GM21619 (cell line): ENCODE measurements at regions not wholly inside any gene's neighbourhood (a gene's known extent, or its start where the extent isn't known, plus 50 kb on each side); places are given as distances from the start of the nearest gene placed in this dataset.

Experiments used
- ATAC-seq: cut with Tn5 transposase; IDR thresholded peaks from one replicate; pipeline ENCODE4 v1.9.1; 2021; ENCODE audit not compliant: unreplicated experiment

GRCh38 chr2:224325941-224326340 is 76.0 kb downstream of the FAM124B start:
- ATAC-seq, result no peak

- ATAC-seq, result no peak
These were observed 77.3 kb downstream of the FAM124B start for GRCh38 chr2:224324604-224325003.

DNA sequence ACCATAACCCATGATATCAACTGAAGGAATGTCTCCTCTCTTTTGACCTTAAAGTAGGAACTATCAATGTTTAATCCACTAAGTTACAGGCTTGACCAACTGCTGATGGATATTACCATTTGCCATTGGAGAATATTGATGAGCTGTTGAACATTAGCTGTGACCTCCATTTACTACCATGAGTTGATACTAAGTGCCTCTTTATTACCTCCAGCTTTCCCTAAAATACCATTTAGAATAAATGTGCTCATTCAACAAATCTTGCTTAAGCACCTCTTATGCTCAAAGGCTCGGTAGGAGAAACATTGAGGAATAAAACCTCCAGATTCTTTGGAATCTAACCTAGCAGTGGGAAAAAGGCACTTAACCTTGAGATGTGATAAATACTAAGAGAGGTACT is 81.2 kb downstream of the FAM124B start:
- no peak for ATAC-seq

- no peak for ATAC-seq
These were observed 82.2 kb downstream of the FAM124B start for GRCh38 chr2:224319750-224320149.

GRCh38 chr2:224312741-224313140 is 89.2 kb downstream of the FAM124B start:
- no peak for ATAC-seq

DNA sequence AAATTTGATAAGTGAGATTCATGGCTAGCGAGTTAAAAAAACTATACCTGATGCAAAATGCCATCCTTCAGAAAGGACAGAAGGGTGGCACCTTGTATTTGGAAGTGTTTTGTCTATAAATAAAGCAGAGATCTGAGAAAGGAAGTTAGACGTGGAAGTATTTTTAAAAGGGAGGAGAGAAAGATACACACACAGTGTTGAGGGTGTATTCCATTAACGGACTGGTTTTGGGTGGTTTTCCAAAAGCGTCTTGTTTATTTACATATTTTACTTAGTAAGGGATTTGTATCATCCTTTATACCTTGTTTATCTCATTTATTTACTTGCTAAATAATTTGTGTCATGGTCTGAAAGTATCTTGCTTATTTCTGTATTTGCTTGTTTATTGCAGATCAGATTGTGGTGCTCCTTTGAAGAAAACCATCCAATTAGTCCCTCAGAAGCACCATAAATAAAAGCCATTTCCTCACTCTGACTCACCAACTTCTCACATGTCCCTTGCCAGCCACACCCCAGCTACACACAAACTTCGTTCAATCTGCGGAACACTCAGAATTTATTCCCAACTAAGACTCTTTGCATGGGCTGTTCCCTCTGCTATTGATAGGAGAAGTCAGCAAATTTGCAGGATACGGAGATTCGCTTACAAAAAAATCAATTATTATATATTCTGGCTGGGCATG is 90.8 kb downstream of the FAM124B start:
- no peak for ATAC-seq

GRCh38 chr2:224309176-224309575 is 92.7 kb downstream of the FAM124B start:
- no peak for ATAC-seq

DNA sequence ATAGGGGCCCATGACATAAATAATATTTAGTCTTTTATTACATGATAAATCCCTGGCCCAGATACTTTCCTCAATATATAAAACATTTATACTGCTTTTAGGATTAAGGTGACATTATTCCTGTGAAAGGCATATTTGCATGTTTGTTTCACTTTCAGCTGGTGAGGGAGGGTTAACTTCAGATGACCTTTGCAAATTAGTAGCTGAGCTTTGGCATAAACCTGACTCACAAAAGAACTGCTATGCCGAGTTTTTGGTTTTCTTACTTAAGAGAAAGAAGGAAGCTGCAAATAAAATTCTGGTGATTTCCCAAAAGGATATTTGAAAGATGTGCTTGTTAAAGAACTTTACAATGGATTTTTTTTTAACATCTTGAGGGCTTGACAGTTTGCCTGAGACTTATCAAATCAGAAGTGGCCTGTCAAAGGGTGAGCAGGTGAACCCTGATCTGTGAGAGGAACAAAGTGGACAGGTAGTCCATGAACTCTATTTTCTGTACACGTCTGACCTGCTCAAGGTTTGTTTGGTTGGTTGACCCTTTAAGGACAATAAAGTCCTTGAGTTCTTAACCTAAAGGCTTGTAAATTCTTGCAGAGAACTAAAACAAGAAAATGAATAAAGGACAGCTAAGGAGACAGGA is 93.5 kb downstream of the FAM124B start:
- peak; percentile 97 for ATAC-seq

DNA sequence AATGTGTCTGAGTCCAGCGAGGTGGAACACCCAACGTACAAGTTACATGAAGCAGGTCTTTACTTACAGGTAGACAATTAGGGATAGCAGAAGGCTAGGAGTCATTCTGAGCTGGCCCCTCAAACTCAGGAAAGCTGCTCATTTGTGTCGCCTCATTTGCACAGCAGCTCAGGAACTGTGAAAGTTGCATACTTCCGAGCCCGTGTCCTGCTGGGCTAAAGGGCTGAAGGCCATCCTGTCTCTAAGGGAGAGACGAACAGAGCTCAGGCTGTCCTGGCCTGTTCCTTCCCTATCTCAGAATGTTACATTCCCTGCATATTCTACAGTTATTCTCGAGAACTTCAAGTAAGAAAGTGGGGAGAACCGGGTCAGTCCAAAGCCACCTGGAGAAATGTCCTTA is 99.0 kb downstream of the FAM124B start:
- no peak for ATAC-seq

DNA sequence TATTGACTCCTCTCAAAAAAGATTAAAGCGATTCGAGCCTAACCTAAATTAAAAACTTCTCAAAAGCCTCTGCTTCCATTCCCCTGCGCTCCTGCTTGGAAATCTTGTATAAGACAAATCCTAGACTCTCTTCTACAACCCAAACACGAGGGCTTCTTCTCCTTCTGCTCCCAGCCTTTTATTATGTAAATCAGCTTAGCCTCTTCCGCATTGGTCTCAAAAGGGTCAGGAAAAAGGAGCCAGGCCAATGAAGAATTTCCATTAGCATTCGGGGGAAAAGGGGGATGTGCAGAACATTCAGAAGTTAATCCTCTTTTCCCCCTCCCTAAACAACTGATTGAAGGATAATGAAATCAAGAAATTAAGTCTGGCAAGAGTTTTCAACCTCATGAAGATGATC is 107.9 kb downstream of the FAM124B start:
- ATAC-seq, result no peak

- no peak for ATAC-seq
These were observed 114.4 kb downstream of the FAM124B start for GRCh38 chr2:224287531-224287930.

- ATAC-seq, result no peak
These were observed 115.0 kb downstream of the FAM124B start for GRCh38 chr2:224286923-224287322.

DNA sequence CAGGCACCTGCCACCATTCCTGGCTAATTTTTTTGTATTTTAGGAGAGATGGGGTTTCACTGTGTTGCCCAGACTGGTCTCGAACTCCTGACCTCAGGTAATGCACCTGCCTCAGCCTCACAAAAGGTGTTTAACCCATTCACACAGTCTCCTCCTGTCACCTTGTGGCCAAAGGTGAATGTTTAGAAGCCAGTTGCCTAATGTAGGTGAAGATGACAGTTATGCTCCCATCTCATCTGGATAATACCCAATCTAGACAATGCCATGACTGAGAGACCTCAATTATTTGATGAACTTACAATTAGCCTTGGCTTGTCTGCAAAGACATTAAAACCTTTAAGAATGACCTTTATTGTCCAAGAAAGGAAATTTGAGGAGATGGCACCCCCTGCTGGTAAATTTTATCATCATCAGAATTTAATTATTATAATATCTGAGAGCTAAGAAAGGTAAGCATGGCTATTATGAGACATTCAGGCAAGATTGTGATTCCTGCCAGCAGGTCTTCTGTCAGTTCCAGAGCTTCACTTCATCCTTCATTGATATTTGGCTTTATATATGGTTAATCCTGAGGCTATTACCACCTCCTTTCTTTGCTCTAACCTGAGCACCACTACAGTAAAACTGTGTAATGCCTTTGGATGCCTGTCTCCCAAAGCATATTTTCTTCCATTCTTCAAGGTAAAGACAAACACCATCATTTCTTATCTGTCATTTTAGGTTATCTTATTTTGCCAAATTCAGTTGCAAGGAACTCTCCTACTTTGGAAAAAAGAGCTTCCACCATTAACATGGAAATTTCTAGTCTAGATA is 117.6 kb downstream of the FAM124B start:
- ATAC-seq, result no peak

GRCh38 chr2:224283466-224283965 is 118.4 kb downstream of the FAM124B start:
- ATAC-seq, result no peak

DNA sequence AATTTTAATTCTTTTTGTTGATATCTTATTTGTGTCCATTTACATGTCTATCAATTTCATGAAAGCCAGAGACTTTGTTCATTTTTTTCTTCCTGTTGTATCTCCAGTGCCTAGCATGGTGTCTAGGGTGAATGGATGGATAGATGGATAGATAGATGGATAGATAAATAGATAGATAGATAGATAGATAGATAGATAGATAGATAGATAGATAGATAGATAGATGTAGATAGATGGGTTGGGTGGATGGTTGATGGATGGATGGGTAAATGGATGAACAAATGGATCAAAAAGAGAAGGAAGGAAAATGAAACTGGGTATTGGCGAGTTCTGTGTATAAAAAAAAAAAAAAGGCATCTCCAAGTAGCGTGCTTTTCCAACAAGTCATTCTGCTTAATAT is 120.5 kb downstream of the FAM124B start:
- ATAC-seq, result no peak

DNA sequence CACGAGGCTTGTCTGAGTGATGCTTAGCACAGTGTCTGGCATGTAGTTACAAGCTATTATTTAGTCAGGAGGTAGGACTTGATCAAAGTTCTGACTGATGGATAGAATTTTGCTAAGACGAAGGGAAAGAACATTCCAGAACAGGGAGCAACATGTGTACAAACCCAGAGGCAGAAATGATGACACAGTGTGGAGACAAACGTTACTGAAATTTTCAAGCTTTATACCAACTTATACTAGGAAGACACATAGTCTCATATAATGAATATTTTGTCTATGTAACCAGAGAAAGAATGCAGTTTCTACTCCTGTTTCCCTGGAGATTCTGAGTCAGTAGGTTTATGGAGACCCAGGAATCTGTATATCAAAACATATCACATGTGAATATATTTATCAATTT is 123.4 kb downstream of the FAM124B start:
- no peak for ATAC-seq

DNA sequence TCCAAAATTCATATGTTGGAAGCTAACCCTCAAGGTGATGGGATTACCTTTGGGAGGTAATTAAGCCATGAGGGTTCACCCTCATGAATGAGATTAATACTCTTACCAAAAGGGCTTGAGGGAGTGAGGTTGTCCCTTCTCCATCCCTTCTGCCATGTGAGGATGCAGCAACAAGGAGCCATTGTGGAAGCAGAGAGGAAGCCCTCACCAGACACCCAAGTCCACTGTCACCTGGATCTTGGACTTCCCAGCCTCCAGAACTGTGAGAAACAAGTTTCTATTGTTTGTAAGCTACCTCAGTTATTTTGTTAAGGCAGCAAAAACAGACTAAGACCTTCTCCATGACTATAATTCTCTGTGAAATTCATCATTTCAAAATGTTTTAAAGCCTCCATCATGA is 125.7 kb downstream of the FAM124B start:
- ATAC-seq, result no peak

DNA sequence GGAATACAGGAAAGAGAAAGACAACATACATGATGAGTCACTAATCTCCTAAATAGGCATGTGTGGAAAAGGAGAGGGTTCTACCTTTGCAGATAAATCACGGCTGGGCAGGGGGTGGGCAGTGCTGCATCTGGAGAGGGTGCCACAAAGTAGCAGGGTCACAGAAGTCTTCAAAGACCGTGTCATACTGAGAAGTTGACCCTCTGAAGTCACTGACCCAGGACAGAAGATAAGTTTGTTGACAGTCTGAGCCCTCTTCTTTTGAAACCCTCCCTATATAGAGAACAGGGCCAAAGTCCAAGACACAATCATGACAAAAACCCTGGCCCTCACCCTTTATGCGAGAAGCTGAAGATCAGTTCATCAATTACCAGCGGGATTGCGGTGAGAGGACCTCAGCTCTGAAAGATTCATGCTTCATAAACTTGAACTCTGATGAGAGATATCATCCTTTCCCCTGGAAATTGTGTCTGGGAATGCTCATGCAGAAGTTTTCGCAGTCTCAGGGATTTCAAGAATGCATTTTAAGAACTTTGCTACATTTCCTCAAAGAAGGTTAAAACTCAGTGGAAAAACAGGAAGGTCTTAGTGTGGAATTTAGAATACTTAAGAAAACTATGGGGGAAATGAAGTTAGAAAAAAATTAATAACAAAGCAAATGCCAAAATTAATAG is 129.5 kb downstream of the FAM124B start:
- ATAC-seq, result no peak

DNA sequence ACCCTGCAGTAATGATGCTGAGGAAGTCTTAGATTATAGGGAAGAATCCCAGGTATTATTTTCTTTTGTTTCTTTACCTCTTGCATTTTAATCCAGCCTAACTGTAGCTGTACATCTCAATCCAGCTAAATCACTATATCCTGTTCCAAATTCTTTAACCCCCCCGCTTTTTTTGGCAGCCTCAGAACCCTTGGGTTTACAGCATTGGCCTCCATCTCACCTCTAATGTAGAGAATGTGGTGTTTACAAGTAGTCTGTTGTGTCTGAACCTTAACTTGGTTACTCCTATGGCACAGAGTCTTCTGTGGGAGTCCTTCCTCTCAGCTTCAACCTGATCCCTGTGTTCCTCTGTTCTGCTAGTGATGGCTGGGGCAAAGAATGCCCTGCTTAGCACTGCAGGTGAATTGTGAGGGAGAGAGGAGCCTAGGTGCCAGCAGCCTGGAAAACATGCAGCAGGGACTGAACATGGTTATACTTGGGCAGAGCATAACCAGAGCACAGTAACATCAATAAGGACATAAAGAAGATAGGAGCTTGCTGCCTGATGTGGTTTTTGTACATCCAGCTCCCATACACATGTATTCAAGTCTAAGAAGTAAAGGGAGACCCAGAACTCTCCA is 130.2 kb downstream of the FAM124B start:
- no peak for ATAC-seq

DNA sequence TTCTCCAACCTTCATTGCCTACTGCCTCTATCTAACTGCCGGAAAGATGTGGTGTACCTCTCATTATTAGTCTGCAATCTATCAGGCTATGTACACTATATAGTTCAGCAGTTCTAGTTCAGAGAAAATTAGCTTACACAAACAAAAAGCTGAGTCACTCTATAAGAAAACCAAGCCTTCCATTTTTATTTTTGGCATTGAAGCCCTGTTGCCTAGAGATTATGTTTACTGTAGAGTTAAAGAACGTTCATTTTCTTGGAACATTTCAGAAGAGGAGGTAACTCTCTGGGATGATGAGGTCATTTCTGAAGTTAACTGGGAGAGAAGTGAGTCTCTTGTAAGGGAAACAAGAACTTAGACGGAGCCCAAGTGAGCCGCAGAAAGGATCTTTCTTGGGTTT is 133.5 kb downstream of the FAM124B start:
- ATAC-seq, result no peak

- no peak for ATAC-seq
These were observed 137.6 kb downstream of the FAM124B start for GRCh38 chr2:224264259-224264658.
